Upper lobe of left lung (tissue), 6 donors: ENCODE measurements at regions not wholly inside any gene's neighbourhood (a gene's known extent, or its start where the extent isn't known, plus 50 kb on each side); places are given as distances from the start of the nearest gene placed in this dataset.

Experiments
- ATAC-seq, 2 donors: fragments of 200-7000 bp; cut with Tn5 transposase; one replicate each; pipeline ENCODE4 v1.9.1; 2022; ENCODE audit warnings: mild to moderate bottlenecking in 2 of 2, moderate library complexity in 2 of 2; ENCODE audit not compliant: low FRiP score in 2 of 2
- DNase-seq, 2 donors: peaks; one replicate each; pipeline ENCODE4 v3.0.0-alpha.2; 2019 to 2020
- H3K27ac ChIP-seq, 4 donors: fragments of 200-600 bp; sonication (generic); one replicate each; pipeline ENCODE4 v1.5.1; 2016 to 2019
- H3K27me3 ChIP-seq, 4 donors: fragments of 200-600 bp; sonication (generic); one replicate each; pipeline ENCODE4 v1.5.1; 2017 to 2019
- H3K36me3 ChIP-seq, 4 donors: fragments of 200-600 bp; sonication (generic); one replicate each; pipeline ENCODE4 v1.5.1; 2016 to 2019
- H3K4me1 ChIP-seq, 4 donors: fragments of 200-600 bp; sonication (generic); one replicate each; pipeline ENCODE4 v1.5.1; 2018 to 2019
- H3K4me3 ChIP-seq, 4 donors: fragments of 200-600 bp; sonication (generic); one replicate each; pipeline ENCODE4 v1.5.1; 2017 to 2019; ENCODE audit warnings: mild to moderate bottlenecking in 2 of 4, moderate library complexity in 1 of 4
- H3K9me3 ChIP-seq, 4 donors: fragments of 200-600 bp; sonication (generic); one replicate each; pipeline ENCODE4 v1.5.1; 2018 to 2019
- EP300 ChIP-seq, 4 donors: sonication (generic); formaldehyde crosslinking; IDR thresholded peaks; one replicate each; pipeline ENCODE4 v1.5.1; 2017; ENCODE audit warnings: antibody characterized with exemption in 4 of 4, control low read depth in 2 of 4
- POLR2A ChIP-seq, 4 donors: fragments of 450-650 bp; IDR thresholded peaks; one replicate each; pipeline ENCODE4 v1.5.1; 2016 to 2017; ENCODE audit warnings: antibody characterized with exemption in 4 of 4, mild to moderate bottlenecking in 2 of 4
- POLR2AphosphoS5 ChIP-seq, 2 donors: sonication (generic); formaldehyde crosslinking; IDR thresholded peaks; one replicate each; pipeline ENCODE4 v1.5.1; 2017; ENCODE audit warnings: antibody characterized with exemption in 2 of 2
- WGBS, 2 donors: methylation state at CpG; one replicate each; pipeline ENCODE4 v1.1.5; 2017 to 2018; 5-methylcytosine and 5-hydroxymethylcytosine counted together
- TF ChIP-seq, protein P1 (sequence below), 6 experiments: fragments of 450-650 bp in 4 of 6; fragments of 200-600 bp in 2 of 6; sonication (generic) in 2 of 6; IDR thresholded peaks; one replicate each; pipeline ENCODE4 v1.5.1; 2016 to 2019; ENCODE audit warnings: antibody characterized with exemption in 6 of 6
- donor health status: DM: no; HTN: no; CAD: no; lungs with moderate emphysema.
- donor health status: DM: no; HTN: yes; CAD: no; lungs with severe emphysema.

DNA sequence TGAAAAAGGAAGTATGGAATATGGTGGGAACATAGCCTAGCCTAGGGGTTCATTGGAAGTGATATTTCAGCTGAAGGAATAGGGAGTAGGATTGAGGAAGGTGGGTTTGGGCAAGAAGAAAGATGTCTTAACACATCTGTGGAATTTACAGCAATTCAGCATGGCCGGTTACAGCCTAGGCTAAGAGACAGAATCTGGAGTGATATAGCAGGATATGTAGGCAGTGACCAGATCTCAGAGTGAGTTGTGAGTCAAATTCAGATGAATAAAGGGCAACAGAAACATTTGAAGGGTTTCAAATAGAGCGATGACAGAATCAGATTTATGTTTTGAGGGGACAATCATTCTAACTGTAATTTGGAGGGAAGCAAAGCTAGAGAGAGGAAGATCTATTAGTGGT, 199.0 kb upstream of the PRPS1L1 start:
- DNase-seq (no peak), ATAC-seq (no peak)
- Histone ChIP-seq H3K27ac (no peak overlapping the region), H3K9me3 (no peaks in the 10 kb centered on the region), H3K4me3 (no peak overlapping the region), H3K27me3 (no peaks in the 10 kb centered on the region), H3K4me1 (peaks cover 0 to 9% (median 2%) of the 10 kb centered on the region in 4 donors), H3K36me3 (no peaks in the 10 kb centered on the region)
- TF ChIP-seq EP300 (IDR thresholded peaks at IDR 0.05) (no peak), POLR2A (IDR thresholded peaks at IDR 0.05) (no peak), POLR2AphosphoS5 (IDR thresholded peaks at IDR 0.05) (no peak)
- TF ChIP-seq, protein P1, sequence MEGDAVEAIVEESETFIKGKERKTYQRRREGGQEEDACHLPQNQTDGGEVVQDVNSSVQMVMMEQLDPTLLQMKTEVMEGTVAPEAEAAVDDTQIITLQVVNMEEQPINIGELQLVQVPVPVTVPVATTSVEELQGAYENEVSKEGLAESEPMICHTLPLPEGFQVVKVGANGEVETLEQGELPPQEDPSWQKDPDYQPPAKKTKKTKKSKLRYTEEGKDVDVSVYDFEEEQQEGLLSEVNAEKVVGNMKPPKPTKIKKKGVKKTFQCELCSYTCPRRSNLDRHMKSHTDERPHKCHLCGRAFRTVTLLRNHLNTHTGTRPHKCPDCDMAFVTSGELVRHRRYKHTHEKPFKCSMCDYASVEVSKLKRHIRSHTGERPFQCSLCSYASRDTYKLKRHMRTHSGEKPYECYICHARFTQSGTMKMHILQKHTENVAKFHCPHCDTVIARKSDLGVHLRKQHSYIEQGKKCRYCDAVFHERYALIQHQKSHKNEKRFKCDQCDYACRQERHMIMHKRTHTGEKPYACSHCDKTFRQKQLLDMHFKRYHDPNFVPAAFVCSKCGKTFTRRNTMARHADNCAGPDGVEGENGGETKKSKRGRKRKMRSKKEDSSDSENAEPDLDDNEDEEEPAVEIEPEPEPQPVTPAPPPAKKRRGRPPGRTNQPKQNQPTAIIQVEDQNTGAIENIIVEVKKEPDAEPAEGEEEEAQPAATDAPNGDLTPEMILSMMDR (IDR thresholded peaks at IDR 0.05), result no peak
- 95 to 97% methylated on average over 2 of the region's 2 CpGs for WGBS, 2 donors

DNA sequence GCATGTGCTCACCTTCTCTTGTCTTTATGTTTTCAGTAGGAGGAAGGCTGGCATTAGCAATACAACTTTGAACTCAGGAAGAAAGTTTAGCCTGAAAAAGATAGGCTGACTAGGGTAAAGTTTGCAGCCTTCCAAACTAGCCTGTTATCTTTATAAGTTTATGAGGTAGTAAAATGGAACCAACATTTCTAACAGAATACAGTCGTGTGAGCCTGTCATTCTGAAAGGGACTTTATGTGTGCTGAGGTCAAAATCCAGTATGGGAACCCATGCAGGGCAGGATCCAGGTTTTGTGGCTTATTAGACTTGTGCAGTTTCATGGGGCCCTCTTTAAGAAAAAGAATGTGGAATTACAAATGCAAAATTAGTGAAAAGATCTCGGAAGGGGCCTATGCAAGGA, 201.0 kb upstream of the PRPS1L1 start:
- Histone ChIP-seq H3K27ac (no peak overlapping the region), H3K4me3 (no peak overlapping the region), H3K36me3 (no peaks in the 10 kb centered on the region), H3K27me3 (no peaks in the 10 kb centered on the region), H3K4me1 (no peaks in the 10 kb centered on the region), H3K9me3 (no peaks in the 10 kb centered on the region)
- DNase-seq (no peak), ATAC-seq (no peak)
- TF ChIP-seq POLR2A (IDR thresholded peaks at IDR 0.05) (no peak), EP300 (IDR thresholded peaks at IDR 0.05) (no peak), POLR2AphosphoS5 (IDR thresholded peaks at IDR 0.05) (no peak)
- TF ChIP-seq, protein P1 (IDR thresholded peaks at IDR 0.05), result no peak
- 92 to 94% methylated on average over 2 of the region's 2 CpGs for WGBS, 2 donors

DNA sequence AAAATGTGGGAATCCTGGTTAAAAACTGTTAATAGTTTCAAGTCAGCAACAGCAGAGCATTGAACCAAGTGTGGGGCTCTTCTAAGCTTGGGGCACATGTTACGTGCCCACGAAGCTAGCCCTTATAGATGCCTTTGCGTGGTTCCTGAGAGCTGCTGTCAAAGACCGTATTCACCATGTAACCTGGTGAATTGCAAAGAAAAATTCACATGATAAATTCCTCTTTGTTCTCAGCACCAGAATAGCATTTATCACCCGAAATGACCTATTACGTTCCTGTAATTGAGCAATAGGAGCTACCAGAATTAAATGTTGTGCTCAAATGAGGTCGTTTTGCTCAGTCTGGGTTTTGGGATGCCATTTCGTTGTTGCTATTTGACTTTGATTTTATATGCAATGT, 202.6 kb upstream of the PRPS1L1 start:
- H3K4me1 ChIP-seq, result no peaks in the 10 kb centered on the region
- 79 to 82% methylated on average over 8 of the region's 8 CpGs for WGBS, 2 donors
- no peak for ATAC-seq

DNA sequence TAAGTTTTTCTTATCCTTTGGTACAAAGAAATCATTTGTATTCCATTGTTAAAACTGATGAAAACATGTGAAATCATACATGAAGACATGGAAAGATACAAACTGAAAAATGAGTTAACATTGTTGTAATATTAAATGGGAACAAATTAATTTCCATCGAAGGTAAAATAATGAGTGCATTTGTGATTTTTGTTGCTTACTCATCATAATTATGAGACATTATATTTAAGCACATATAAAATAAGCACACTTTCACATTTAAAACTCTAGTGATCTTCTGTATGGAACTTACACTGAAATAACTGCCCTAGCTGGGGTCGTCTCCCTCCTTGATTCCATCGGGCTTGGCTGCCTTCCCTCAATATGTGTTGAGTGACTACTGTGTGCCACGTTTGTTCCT, 204.2 kb upstream of the PRPS1L1 start:
- 83 to 91% methylated on average over 4 of the region's 4 CpGs for WGBS, 2 donors
- no peak for ATAC-seq

More for the DNA sequence above, 202.6 kb upstream of the PRPS1L1 start:
- no peaks in the 10 kb centered on the region for H3K27me3 ChIP-seq
- no peak overlapping the region for H3K27ac ChIP-seq
- TF ChIP-seq POLR2A (IDR thresholded peaks at IDR 0.05) (no peak), EP300 (IDR thresholded peaks at IDR 0.05) (no peak), POLR2AphosphoS5 (IDR thresholded peaks at IDR 0.05) (no peak)
- TF ChIP-seq, protein P1 (IDR thresholded peaks at IDR 0.05), result no peak
- no peak overlapping the region for H3K4me3 ChIP-seq
- no peaks in the 10 kb centered on the region for H3K36me3 ChIP-seq
- no peak for DNase-seq
- no peaks in the 10 kb centered on the region for H3K9me3 ChIP-seq

DNA sequence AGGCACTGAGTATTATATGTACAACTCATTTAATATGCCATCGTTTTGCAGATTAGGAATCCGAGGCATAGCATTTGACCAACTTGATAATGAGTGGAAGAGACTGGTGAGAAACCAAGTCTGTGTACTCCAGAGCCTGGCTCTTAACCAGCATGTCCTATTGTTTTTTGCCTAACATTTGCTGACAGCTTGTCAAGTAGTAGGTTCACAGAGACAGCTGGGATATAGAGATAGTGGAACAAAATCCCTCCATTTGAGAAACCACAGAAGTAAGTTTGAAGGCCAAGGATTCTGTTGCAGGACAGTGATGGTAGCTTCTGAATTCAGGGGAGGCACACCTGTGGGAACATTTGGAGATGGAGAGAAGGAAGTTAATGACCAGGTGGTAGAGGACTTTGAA, 206.9 kb upstream of the PRPS1L1 start:
- H3K9me3 ChIP-seq, result no peaks in the 10 kb centered on the region
- H3K36me3 ChIP-seq, result no peaks in the 10 kb centered on the region
- H3K4me3 ChIP-seq, result no peak overlapping the region
- no peak overlapping the region for H3K27ac ChIP-seq
- WGBS, 2 donors, result 91 to 97% methylated on average over 2 of the region's 2 CpGs
- H3K27me3 ChIP-seq, result no peaks in the 10 kb centered on the region
- DNase-seq (no peak), ATAC-seq (no peak)
- H3K4me1 ChIP-seq, result no peaks in the 10 kb centered on the region
- TF ChIP-seq POLR2AphosphoS5 (IDR thresholded peaks at IDR 0.05) (no peak), EP300 (IDR thresholded peaks at IDR 0.05) (no peak), POLR2A (IDR thresholded peaks at IDR 0.05) (no peak)
- TF ChIP-seq, protein P1 (IDR thresholded peaks at IDR 0.05), result no peak

More for the DNA sequence above, 204.2 kb upstream of the PRPS1L1 start:
- no peaks in the 10 kb centered on the region for H3K27me3 ChIP-seq
- H3K9me3 ChIP-seq, result no peaks in the 10 kb centered on the region
- DNase-seq, result no peak
- H3K36me3 ChIP-seq, result no peaks in the 10 kb centered on the region
- no peak overlapping the region for H3K4me3 ChIP-seq
- no peaks in the 10 kb centered on the region for H3K4me1 ChIP-seq
- TF ChIP-seq, protein P1 (IDR thresholded peaks at IDR 0.05), result no peak
- H3K27ac ChIP-seq, result no peak overlapping the region
